Body of pancreas (tissue), 4 donors: ENCODE measurements at regions not wholly inside any gene's neighbourhood (a gene's known extent, or its start where the extent isn't known, plus 50 kb on each side); places are given as distances from the start of the nearest gene placed in this dataset.

Experiments used
- CTCF ChIP-seq, 7 experiments: fragments of 450-650 bp in 4 of 7; fragments of 200-600 bp in 3 of 7; sonication (generic) in 3 of 7; IDR thresholded peaks; one replicate each; pipeline ENCODE4 v1.5.1; 2016 to 2019; ENCODE audit warnings: antibody characterized with exemption in 7 of 7
- POLR2A ChIP-seq, 3 donors: fragments of 450-650 bp; IDR thresholded peaks; one replicate each; pipeline ENCODE4 v1.6.1; 2016; ENCODE audit warnings: antibody characterized with exemption in 3 of 3, mild to moderate bottlenecking in 2 of 3

GRCh38 chr9:117919538-117919937 lies 215.3 kb downstream of the TLR4 start:
- TF ChIP-seq CTCF (IDR thresholded peaks at IDR 0.05) = no peak
- TF ChIP-seq POLR2A (IDR thresholded peaks at IDR 0.05) = no peak
